ENCODE measurements at regions not wholly inside any gene's neighbourhood (a gene's known extent, or its start where the extent isn't known, plus 50 kb on each side); places are given as distances from the start of the nearest gene placed in this dataset.

GRCh38 chr3:152664766-152665165 lies 170.2 kb upstream of the P2RY1 start:
- no peak for TF ChIP-seq ZBTB33 (IDR thresholded peaks at IDR 0.05; ENCODE audit: extremely low read depth, insufficient replicate concordance, low read length)
- TF ChIP-seq CTCF (IDR thresholded peaks at IDR 0.05 in 2 of 3, conservative IDR thresholded peaks at IDR 0.05 in 1 of 3; ENCODE audit: borderline replicate concordance in 1 of 3, insufficient read depth in 1 of 3, low read depth in 2 of 3, low read length in 2 of 3) = no peak
- no peak for TF ChIP-seq POLR2AphosphoS5 (IDR thresholded peaks at IDR 0.05; ENCODE audit: low read depth, low read length)
- no peak for TF ChIP-seq SIN3A (IDR thresholded peaks at IDR 0.05; ENCODE audit: low read depth)
- no peak for TF ChIP-seq YY1 (IDR thresholded peaks at IDR 0.05; ENCODE audit: extremely low read depth, insufficient replicate concordance, low read depth, low read length)
- no peak for TF ChIP-seq POLR2A (IDR thresholded peaks at IDR 0.05; ENCODE audit: borderline replicate concordance, extremely low read depth, insufficient read depth, insufficient read length)
- no peak for TF ChIP-seq JUND (IDR thresholded peaks at IDR 0.05)
- TF ChIP-seq ZNF274 (IDR thresholded peaks at IDR 0.05; ENCODE audit: low read depth, low read length) = no peak
